H1 (cell line): ENCODE measurements at regions not wholly inside any gene's neighbourhood (a gene's known extent, or its start where the extent isn't known, plus 50 kb on each side); places are given as distances from the start of the nearest gene placed in this dataset.

Source experiments
- EZH2 ChIP-seq: fragments of 200-600 bp; sonication (generic); IDR thresholded peaks from 2 replicates; pipeline ENCODE4 v1.7.1; 2012; ENCODE audit warnings: low read depth, mild to moderate bottlenecking, moderate library complexity, low read length, inconsistent platforms; ENCODE audit not compliant: severe bottlenecking
- GABPA ChIP-seq: IDR thresholded peaks from 2 replicates; pipeline ENCODE4 v1.6.1; 2011; ENCODE audit warnings: mild to moderate bottlenecking, low read length, moderate library complexity, borderline replicate concordance; ENCODE audit not compliant: insufficient read depth
- HDAC6 ChIP-seq: IDR thresholded peaks from one replicate; pipeline ENCODE4 v1.7.1; 2012; ENCODE audit warnings: low read depth, mild to moderate bottlenecking, inconsistent platforms, low read length, moderate library complexity
- JUN ChIP-seq: IDR thresholded peaks from 2 replicates; pipeline ENCODE4 v1.6.1; 2011; ENCODE audit warnings: low read depth, mild to moderate bottlenecking, improper control_type of control experiment, low read length
- KDM1A ChIP-seq: fragments of 200-600, 300-600 bp; sonication (generic); IDR thresholded peaks from 2 replicates; pipeline ENCODE4 v1.7.1; 2016; ENCODE audit warnings: mild to moderate bottlenecking, low read length, borderline replicate concordance
- POLR2AphosphoS5 ChIP-seq: IDR thresholded peaks from 2 replicates; pipeline ENCODE4 v1.6.1; 2011; ENCODE audit warnings: low read depth, low read length
- SIN3A ChIP-seq, 2 experiments: IDR thresholded peaks in 1 of 2; conservative IDR thresholded peaks in 1 of 2; 2 replicates each; pipeline ENCODE4 v1.6.1; 2011 to 2012; ENCODE audit warnings: low read length in 2 of 2, improper control_type of control experiment in 1 of 2, low read depth in 1 of 2, mild to moderate bottlenecking in 1 of 2
- YY1 ChIP-seq: IDR thresholded peaks from 2 replicates; pipeline ENCODE4 v1.6.1; 2011; ENCODE audit warnings: low read depth, mild to moderate bottlenecking, low read length
- ZNF274 ChIP-seq: IDR thresholded peaks from 2 replicates; pipeline ENCODE4 v1.7.0; 2012; ENCODE audit warnings: low read length, borderline replicate concordance; ENCODE audit errors: extremely low read depth
- TF ChIP-seq, protein P1 (sequence below), 3 experiments: IDR thresholded peaks; 1 replicate in 2 of 3; 2 replicates in 1 of 3; pipeline versions ENCODE4 v1.5.1 to v1.6.1; 2011; ENCODE audit warnings: low read length in 3 of 3, mild to moderate bottlenecking in 3 of 3, inconsistent platforms in 2 of 3, low read depth in 1 of 3, moderate library complexity in 1 of 3; ENCODE audit not compliant: insufficient read depth in 1 of 3; ENCODE audit errors: control extremely low read depth in 1 of 3

DNA sequence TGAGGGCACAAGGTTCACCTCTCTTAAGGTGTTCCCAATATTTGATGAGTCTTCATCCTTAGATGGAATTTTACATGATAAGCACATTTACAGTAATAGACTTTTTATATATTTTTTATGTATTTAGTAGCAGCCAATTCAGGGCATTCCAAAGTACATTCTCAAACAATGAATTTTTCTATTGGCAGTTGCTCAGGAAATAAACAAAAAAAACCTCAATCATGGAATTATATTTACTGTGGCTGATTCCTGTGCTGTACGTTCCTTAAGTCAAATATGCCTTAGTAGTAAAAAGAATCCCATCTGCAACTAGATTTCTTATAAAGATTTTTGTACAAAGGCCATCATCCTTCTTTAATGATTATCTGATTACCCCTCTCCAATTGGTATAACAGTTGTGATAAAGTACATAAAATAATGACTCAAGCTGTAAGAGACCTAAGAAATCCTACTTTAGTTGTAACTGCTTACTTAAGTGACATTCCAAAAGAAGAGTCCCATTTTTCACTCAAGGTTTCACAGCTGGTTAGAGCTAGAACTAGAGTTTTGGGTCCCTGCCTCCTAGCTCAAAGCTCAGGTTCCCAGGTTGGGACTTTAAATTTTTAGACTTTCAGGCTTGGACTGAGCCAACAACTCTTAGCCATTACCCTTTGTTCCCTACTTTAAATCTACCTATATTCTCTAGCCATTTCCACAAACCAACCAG is 152.7 kb downstream of the FHIP1A start:
- TF ChIP-seq EZH2 (no peak), JUN (no peak), POLR2AphosphoS5 (no peak), HDAC6 (no peak), KDM1A (no peak), SIN3A (conservative IDR thresholded peaks at IDR 0.05 in 1 of 2, IDR thresholded peaks at IDR 0.05 in 1 of 2; ENCODE audit: low read depth in 1 of 2, low read length in 2 of 2) (no peak), YY1 (no peak), GABPA (no peak), ZNF274 (no peak)
- TF ChIP-seq, protein P1, sequence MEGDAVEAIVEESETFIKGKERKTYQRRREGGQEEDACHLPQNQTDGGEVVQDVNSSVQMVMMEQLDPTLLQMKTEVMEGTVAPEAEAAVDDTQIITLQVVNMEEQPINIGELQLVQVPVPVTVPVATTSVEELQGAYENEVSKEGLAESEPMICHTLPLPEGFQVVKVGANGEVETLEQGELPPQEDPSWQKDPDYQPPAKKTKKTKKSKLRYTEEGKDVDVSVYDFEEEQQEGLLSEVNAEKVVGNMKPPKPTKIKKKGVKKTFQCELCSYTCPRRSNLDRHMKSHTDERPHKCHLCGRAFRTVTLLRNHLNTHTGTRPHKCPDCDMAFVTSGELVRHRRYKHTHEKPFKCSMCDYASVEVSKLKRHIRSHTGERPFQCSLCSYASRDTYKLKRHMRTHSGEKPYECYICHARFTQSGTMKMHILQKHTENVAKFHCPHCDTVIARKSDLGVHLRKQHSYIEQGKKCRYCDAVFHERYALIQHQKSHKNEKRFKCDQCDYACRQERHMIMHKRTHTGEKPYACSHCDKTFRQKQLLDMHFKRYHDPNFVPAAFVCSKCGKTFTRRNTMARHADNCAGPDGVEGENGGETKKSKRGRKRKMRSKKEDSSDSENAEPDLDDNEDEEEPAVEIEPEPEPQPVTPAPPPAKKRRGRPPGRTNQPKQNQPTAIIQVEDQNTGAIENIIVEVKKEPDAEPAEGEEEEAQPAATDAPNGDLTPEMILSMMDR (IDR thresholded peaks at IDR 0.05; ENCODE audit: control extremely low read depth in 1 of 3, insufficient read depth in 1 of 3, low read depth in 1 of 3, low read length in 3 of 3) = no peak
